K562 (cell line): ENCODE measurements at regions not wholly inside any gene's neighbourhood (a gene's known extent, or its start where the extent isn't known, plus 50 kb on each side); places are given as distances from the start of the nearest gene placed in this dataset.

Source experiments
- ATAC-seq: fragments of 200-7000 bp; cut with Tn5 transposase; 3 replicates; pipeline ENCODE4 v1.9.1; 2020; ENCODE audit warnings: moderate library complexity
- BruUV-seq: library from RNA; stranded (reverse); fragments of 400-500 nt; replicated peaks from 2 replicates; lab custom pipeline; 2021; lab: Mats Ljungman, UMichigan
- CTCF ChIA-PET: fragments of 300-600 bp; formaldehyde crosslinking; extraction: SDS; loops from one replicate; lab custom pipeline; 2021; ENCODE audit warnings: low intra/inter-chr PET ratio; lab: Yijun Ruan, JAX
- POLR2A ChIA-PET: fragments of 300-600, 350-650 bp; sonication (Branson Sonifier 250); formaldehyde crosslinking; extraction: SDS; loops from one replicate; lab custom pipeline; 2021; ENCODE audit warnings: antibody characterized with exemption, inconsistent platforms; lab: Yijun Ruan, JAX
- DNase-seq, 4 experiments: peaks; one replicate each; pipeline versions ENCODE4 v3.0.0 to v3.0.0-alpha.2; 2011 to 2018; ENCODE audit warnings: low spot score in 3 of 4, mixed read lengths in 3 of 4; ENCODE audit errors: extremely low read depth in 1 of 4
- FAIRE-seq: peaks from 2 replicates; lab custom pipeline; 2011; peaks lifted over from hg19 to GRCh38; lab: Jason Lieb, UNC
- H2AFZ ChIP-seq: 2 replicates; pipeline ENCODE4 v1.6.0; 2011; ENCODE audit warnings: low read depth, low read length, control low read depth, inconsistent platforms
- H3K27ac ChIP-seq: fragments of 200-600 bp; 3 replicates; pipeline ENCODE4 v1.8.0; 2011; ENCODE audit warnings: low read depth, mild to moderate bottlenecking, control low read depth, inconsistent platforms, low read length, moderate library complexity, mixed read lengths; ENCODE audit errors: extremely low read depth
- H3K27me3 ChIP-seq, 2 experiments: fragments of 300-600 bp in 1 of 2; 2 replicates in 1 of 2; 3 replicates in 1 of 2; pipeline versions ENCODE4 v1.6.0 to v1.8.0; 2011; ENCODE audit warnings: inconsistent platforms in 2 of 2, low read length in 2 of 2, mild to moderate bottlenecking in 1 of 2, mixed read lengths in 1 of 2, moderate library complexity in 1 of 2; ENCODE audit not compliant: control insufficient read depth in 2 of 2, insufficient read depth in 2 of 2
- H3K36me3 ChIP-seq: fragments of 300-600 bp; 3 replicates; pipeline ENCODE4 v1.8.0; 2011; ENCODE audit warnings: mild to moderate bottlenecking, low read length, inconsistent platforms; ENCODE audit not compliant: control insufficient read depth, insufficient read depth
- H3K4me1 ChIP-seq, 2 experiments: fragments of 200-600 bp in 1 of 2; replicated peaks in 1 of 2; 2 replicates in 1 of 2; 3 replicates in 1 of 2; pipeline versions ENCODE4 v1.5.1 to v1.8.0; 2011; ENCODE audit warnings: inconsistent platforms in 2 of 2, low read length in 2 of 2, mild to moderate bottlenecking in 1 of 2, mixed read lengths in 1 of 2, moderate library complexity in 1 of 2; ENCODE audit not compliant: control insufficient read depth in 2 of 2, insufficient read depth in 2 of 2
- H3K4me2 ChIP-seq: 2 replicates; pipeline ENCODE4 v1.6.1; 2011; ENCODE audit warnings: low read length, control low read depth, inconsistent platforms, mixed read lengths; ENCODE audit not compliant: insufficient read depth
- H3K4me3 ChIP-seq: fragments of 200-600 bp; sonication (generic), shearing (Covaris generic); 2 replicates; pipeline ENCODE4 v1.5.1; 2016; ENCODE audit warnings: control low read depth, inconsistent platforms
- H3K79me2 ChIP-seq: fragments of 200-600 bp; 3 replicates; pipeline ENCODE4 v1.8.0; 2011; ENCODE audit warnings: low read length, inconsistent platforms; ENCODE audit not compliant: control insufficient read depth, insufficient read depth
- H3K9ac ChIP-seq, 2 experiments: 2 replicates each; pipeline versions ENCODE4 v1.6.0 to v1.6.1; 2011; ENCODE audit warnings: low read depth in 2 of 2, low read length in 2 of 2, control low read depth in 1 of 2, inconsistent platforms in 1 of 2, mild to moderate bottlenecking in 1 of 2, mixed read lengths in 1 of 2; ENCODE audit not compliant: insufficient read depth in 1 of 2
- H3K9me1 ChIP-seq: one replicate; pipeline ENCODE4 v1.6.0; 2011; ENCODE audit warnings: inconsistent platforms, mild to moderate bottlenecking, low read length, moderate library complexity; ENCODE audit not compliant: control insufficient read depth, insufficient read depth
- H3K9me3 ChIP-seq: replicated peaks from 2 replicates; pipeline ENCODE4 v1.5.1; 2011; ENCODE audit warnings: low read depth, low read length, inconsistent platforms; ENCODE audit not compliant: control insufficient read depth, insufficient read depth
- H4K20me1 ChIP-seq: replicated peaks from 2 replicates; pipeline ENCODE4 v1.6.1; 2011; ENCODE audit warnings: low read length, inconsistent platforms, mixed read lengths; ENCODE audit not compliant: control insufficient read depth, insufficient read depth
- BRD9 ChIP-seq: fragments of 450-650 bp; IDR thresholded peaks from 2 replicates; pipeline ENCODE4 v1.6.1; 2018; ENCODE audit warnings: low read depth; ENCODE audit not compliant: partially characterized antibody
- EZH2 ChIP-seq: IDR thresholded peaks from 2 replicates; pipeline ENCODE4 v1.6.1; 2012; ENCODE audit warnings: low read depth, mild to moderate bottlenecking, inconsistent platforms, low read length, borderline replicate concordance
- FOXK1 ChIP-seq: sonication (generic); formaldehyde crosslinking; IDR thresholded peaks from 2 replicates; pipeline ENCODE4 v1.8.0; 2022; ENCODE audit warnings: missing genetic modification reagents, mild to moderate bottlenecking, borderline replicate concordance
- GTF2F1 ChIP-seq: IDR thresholded peaks from 2 replicates; pipeline ENCODE4 v1.6.1; 2011; ENCODE audit warnings: low read depth, low read length, improper control_type of control experiment
- POLR2AphosphoS5 ChIP-seq: IDR thresholded peaks from 2 replicates; pipeline ENCODE4 v1.6.1; 2011; ENCODE audit warnings: mild to moderate bottlenecking, low read depth, low read length, moderate library complexity; ENCODE audit not compliant: control insufficient read depth, insufficient read depth
- PYGO2 ChIP-seq: fragments of 450-650 bp; IDR thresholded peaks from 2 replicates; pipeline ENCODE4 v1.6.1; 2016; ENCODE audit warnings: mild to moderate bottlenecking, missing genetic modification characterization, moderate library complexity, missing compliant biosample characterization
- RUNX1 ChIP-seq: sonication (generic); IDR thresholded peaks from 2 replicates; pipeline ENCODE4 v1.6.1; 2016; ENCODE audit warnings: antibody characterized with exemption, low read depth
- TBP ChIP-seq: optimal IDR thresholded peaks from 2 replicates; pipeline ENCODE3; 2011; ENCODE audit warnings: low read depth, low read length, improper control_type of control experiment
- TFE3 ChIP-seq: fragments of 450-650 bp; formaldehyde crosslinking; IDR thresholded peaks from 2 replicates; pipeline ENCODE4 v1.4.0; 2020; ENCODE audit warnings: mild to moderate bottlenecking, mixed read lengths
- XRCC4 ChIP-seq: IDR thresholded peaks from one replicate; pipeline ENCODE4 v1.6.1; 2011; ENCODE audit not compliant: insufficient read depth, insufficient read length; ENCODE audit errors: extremely low read depth
- ZFX ChIP-seq: sonication (generic); formaldehyde crosslinking; IDR thresholded peaks from 2 replicates; pipeline ENCODE4 v1.8.0; 2022; ENCODE audit warnings: mild to moderate bottlenecking, missing genetic modification reagents, moderate library complexity
- WGBS: fragments of 100-300 bp; shearing (Covaris generic); methylation state at CpG from one replicate; pipeline ENCODE4 v1.1.6; 2016; ENCODE audit warnings: low coverage, mixed read lengths; ENCODE audit not compliant: insufficient coverage; ENCODE audit errors: missing lambda C conversion rate; 5-methylcytosine and 5-hydroxymethylcytosine counted together
- in situ Hi-C: fragments of 300-500 bp; cut with MboI; formaldehyde crosslinking; loops from 4 replicates; pipeline ENCODE4 v1.15.0; 2018; ENCODE audit warnings: inconsistent platforms, mixed read lengths
- intact Hi-C: fragments of 100-400 bp; cut with micrococcal nuclease; formaldehyde crosslinking; loops from 2 replicates; pipeline ENCODE4 v1.14.2; 2022
- TF ChIP-seq, protein P1 (sequence below): IDR thresholded peaks from 2 replicates; pipeline ENCODE4 v1.6.1; 2012; ENCODE audit warnings: low read depth, low read length, improper control_type of control experiment, borderline replicate concordance
- TF ChIP-seq, protein P2 (sequence below), 2 experiments: fragments of 450-650 bp; IDR thresholded peaks; 2 replicates each; pipeline ENCODE4 v1.6.1; 2016

GRCh38 chr5:136722581-136722980 is 357.2 kb upstream of the TRPC7 start:
- Histone ChIP-seq H3K36me3 (no peaks in the 10 kb centered on the region), H3K79me2 (no peaks in the 10 kb centered on the region), H3K9me1 (no peaks in the 10 kb centered on the region), H3K4me2 (no peak overlapping the region), H2AFZ (no peak overlapping the region), H3K9me3 (no peaks in the 10 kb centered on the region), H3K4me1 (no peaks in the 10 kb centered on the region; a peak in 1 of 5 replicates), H3K27ac (no peak overlapping the region), H3K9ac (no peak overlapping the region), H3K4me3 (no peak overlapping the region), H4K20me1 (no peaks in the 10 kb centered on the region), H3K27me3 (no peaks in the 10 kb centered on the region)
- no peak for DNase-seq
- intact Hi-C loops: no loop called here
- ChIA-PET POLR2A (no interaction called here), CTCF (no interaction called here)
- BruUV-seq: no TSS peak
- TF ChIP-seq, protein P1, sequence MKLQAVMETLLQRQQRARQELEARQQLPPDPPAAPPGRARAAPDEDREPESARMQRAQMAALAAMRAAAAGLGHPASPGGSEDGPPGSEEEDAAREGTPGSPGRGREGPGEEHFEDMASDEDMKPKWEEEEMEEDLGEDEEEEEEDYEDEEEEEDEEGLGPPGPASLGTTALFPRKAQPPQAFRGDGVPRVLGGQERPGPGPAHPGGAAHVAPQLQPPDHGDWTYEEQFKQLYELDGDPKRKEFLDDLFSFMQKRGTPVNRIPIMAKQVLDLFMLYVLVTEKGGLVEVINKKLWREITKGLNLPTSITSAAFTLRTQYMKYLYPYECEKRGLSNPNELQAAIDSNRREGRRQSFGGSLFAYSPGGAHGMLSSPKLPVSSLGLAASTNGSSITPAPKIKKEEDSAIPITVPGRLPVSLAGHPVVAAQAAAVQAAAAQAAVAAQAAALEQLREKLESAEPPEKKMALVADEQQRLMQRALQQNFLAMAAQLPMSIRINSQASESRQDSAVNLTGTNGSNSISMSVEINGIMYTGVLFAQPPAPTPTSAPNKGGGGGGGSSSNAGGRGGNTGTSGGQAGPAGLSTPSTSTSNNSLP: no peak
- TF ChIP-seq POLR2AphosphoS5: no peak
- TF ChIP-seq FOXK1 (CRISPR knock-in tag): no peak
- 12% methylated on average over 1 of the region's 1 CpG for whole genome bisulfite sequencing
- ATAC-seq: no peak
- no peak for FAIRE-seq
- in situ Hi-C loops: no loop called here

DNA sequence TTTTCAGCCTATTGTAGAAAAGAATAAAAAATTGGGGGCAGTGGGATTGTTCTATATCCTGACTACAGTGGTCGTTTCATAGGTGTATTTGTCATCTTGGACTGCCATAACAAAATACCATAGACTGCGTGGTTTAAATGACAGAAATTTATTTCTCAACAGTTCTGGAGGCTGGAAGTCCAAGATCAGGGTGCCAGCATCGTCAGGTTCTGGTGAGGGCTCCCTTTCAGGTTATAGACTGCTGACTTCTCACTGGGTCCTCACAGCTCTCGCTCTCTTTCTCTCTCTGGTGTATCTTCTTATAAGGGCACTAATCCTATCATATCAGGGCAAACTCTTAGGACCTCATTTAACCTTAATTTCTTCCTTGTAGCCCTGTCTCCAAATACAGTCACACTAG is 356.7 kb upstream of the TRPC7 start:
- Histone ChIP-seq H4K20me1 (no peaks in the 10 kb centered on the region), H3K27ac (no peak overlapping the region), H3K79me2 (no peaks in the 10 kb centered on the region), H3K4me1 (no peaks in the 10 kb centered on the region; a peak in 1 of 5 replicates), H3K36me3 (no peaks in the 10 kb centered on the region), H3K9me3 (no peaks in the 10 kb centered on the region), H3K4me3 (no peak overlapping the region), H3K27me3 (no peaks in the 10 kb centered on the region), H2AFZ (no peak overlapping the region), H3K9me1 (no peaks in the 10 kb centered on the region), H3K9ac (no peak overlapping the region), H3K4me2 (no peak overlapping the region)
- DNase-seq (no peak), ATAC-seq (no peak), FAIRE-seq (no peak)
- intact Hi-C loops: no loop called here
- no TSS peak for BruUV-seq
- in situ Hi-C loops: no loop called here
- ChIA-PET CTCF (no interaction called here), POLR2A (no interaction called here)
- WGBS: 2% methylated on average over 4 of the region's 4 CpGs
- no peak for TF ChIP-seq ZFX (CRISPR knock-in tag)
- TF ChIP-seq RUNX1: no peak
- TF ChIP-seq, protein P2, sequence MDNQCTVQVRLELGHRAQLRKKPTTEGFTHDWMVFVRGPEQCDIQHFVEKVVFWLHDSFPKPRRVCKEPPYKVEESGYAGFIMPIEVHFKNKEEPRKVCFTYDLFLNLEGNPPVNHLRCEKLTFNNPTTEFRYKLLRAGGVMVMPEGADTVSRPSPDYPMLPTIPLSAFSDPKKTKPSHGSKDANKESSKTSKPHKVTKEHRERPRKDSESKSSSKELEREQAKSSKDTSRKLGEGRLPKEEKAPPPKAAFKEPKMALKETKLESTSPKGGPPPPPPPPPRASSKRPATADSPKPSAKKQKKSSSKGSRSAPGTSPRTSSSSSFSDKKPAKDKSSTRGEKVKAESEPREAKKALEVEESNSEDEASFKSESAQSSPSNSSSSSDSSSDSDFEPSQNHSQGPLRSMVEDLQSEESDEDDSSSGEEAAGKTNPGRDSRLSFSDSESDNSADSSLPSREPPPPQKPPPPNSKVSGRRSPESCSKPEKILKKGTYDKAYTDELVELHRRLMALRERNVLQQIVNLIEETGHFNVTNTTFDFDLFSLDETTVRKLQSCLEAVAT (IDR thresholded peaks at IDR 0.05): no peak
- no peak for TF ChIP-seq TFE3 (CRISPR knock-in tag)
- TF ChIP-seq EZH2: no peak
- TF ChIP-seq BRD9: no peak
- no peak for TF ChIP-seq PYGO2 (tag)
- TF ChIP-seq GTF2F1: no peak
- no peak for TF ChIP-seq XRCC4
- TF ChIP-seq TBP: no peak
